ENCODE measurements at regions not wholly inside any gene's neighbourhood (a gene's known extent, or its start where the extent isn't known, plus 50 kb on each side); places are given as distances from the start of the nearest gene placed in this dataset.

GRCh38 chr12:25741917-25742316, 188.8 kb upstream of the LMNTD1 start:
- ATAC-seq (no peak), DNase-seq (no peak)
- Histone ChIP-seq H3K36me3 (no peaks in the 10 kb centered on the region), H3K27me3 (no peaks in the 10 kb centered on the region), H3K27ac (no peak overlapping the region), H3K4me1 (no peaks in the 10 kb centered on the region), H3K4me3 (no peak overlapping the region), H3K9me3 (no peaks in the 10 kb centered on the region)
- intact Hi-C loops (cut with DNase I) = no loop called here
- WGBS (ENCODE audit: insufficient coverage, low coverage, low lambda C conversion rate, missing lambda C conversion rate) = 89% methylated on average over 1 of the region's 1 CpG
- TF ChIP-seq CTCF (IDR thresholded peaks at IDR 0.05) (no peak), POLR2A (IDR thresholded peaks at IDR 0.05) (no peak)

- Histone ChIP-seq H3K27ac (no peak overlapping the region), H3K9me3 (no peaks in the 10 kb centered on the region), H3K4me1 (no peaks in the 10 kb centered on the region), H3K27me3 (no peaks in the 10 kb centered on the region), H3K36me3 (no peaks in the 10 kb centered on the region), H3K4me3 (no peak overlapping the region)
- DNase-seq (no peak), ATAC-seq (no peak)
- intact Hi-C loops (cut with DNase I) = no loop called here
- TF ChIP-seq CTCF (IDR thresholded peaks at IDR 0.05) = no peak
- TF ChIP-seq POLR2A (IDR thresholded peaks at IDR 0.05) = no peak
- WGBS (ENCODE audit: insufficient coverage, low coverage, low lambda C conversion rate, missing lambda C conversion rate) = 61% methylated on average over 5 of the region's 5 CpGs
Measured at GRCh38 chr12:25743679-25744215, 190.7 kb upstream of the LMNTD1 start.

- WGBS (ENCODE audit: insufficient coverage, low coverage, low lambda C conversion rate, missing lambda C conversion rate) = 39% methylated on average over 4 of the region's 4 CpGs
- Histone ChIP-seq H3K36me3 (no peaks in the 10 kb centered on the region), H3K4me1 (no peaks in the 10 kb centered on the region), H3K27me3 (no peaks in the 10 kb centered on the region), H3K9me3 (no peaks in the 10 kb centered on the region), H3K27ac (no peak overlapping the region), H3K4me3 (no peak overlapping the region)
- ATAC-seq (no peak), DNase-seq (no peak)
- intact Hi-C loops (cut with DNase I) = no loop called here
- TF ChIP-seq CTCF (IDR thresholded peaks at IDR 0.05) (no peak), POLR2A (IDR thresholded peaks at IDR 0.05) (no peak)
Measured at GRCh38 chr12:25744313-25744712, 191.2 kb upstream of the LMNTD1 start.

GRCh38 chr12:25745281-25745680, 192.2 kb upstream of the LMNTD1 start:
- no peak for TF ChIP-seq CTCF (IDR thresholded peaks at IDR 0.05)
- TF ChIP-seq POLR2A (IDR thresholded peaks at IDR 0.05) = no peak
- Histone ChIP-seq H3K27me3 (no peaks in the 10 kb centered on the region), H3K9me3 (no peaks in the 10 kb centered on the region), H3K36me3 (no peaks in the 10 kb centered on the region), H3K4me3 (no peak overlapping the region), H3K4me1 (no peaks in the 10 kb centered on the region), H3K27ac (no peak overlapping the region)
- 54% methylated on average over 2 of the region's 2 CpGs for WGBS (ENCODE audit: insufficient coverage, low coverage, low lambda C conversion rate, missing lambda C conversion rate)
- intact Hi-C loops (cut with DNase I) = no loop called here
- ATAC-seq (no peak), DNase-seq (no peak)

- Histone ChIP-seq H3K36me3 (no peaks in the 10 kb centered on the region), H3K27ac (no peak overlapping the region), H3K9me3 (no peaks in the 10 kb centered on the region), H3K4me1 (no peaks in the 10 kb centered on the region), H3K27me3 (no peaks in the 10 kb centered on the region), H3K4me3 (no peak overlapping the region)
- ATAC-seq (no peak), DNase-seq (no peak)
- intact Hi-C loops (cut with DNase I) = no loop called here
- TF ChIP-seq POLR2A (IDR thresholded peaks at IDR 0.05) (no peak), CTCF (IDR thresholded peaks at IDR 0.05) (no peak)
Measured at GRCh38 chr12:25746131-25746530, 193.0 kb upstream of the LMNTD1 start.
